ENCODE measurements at regions not wholly inside any gene's neighbourhood (a gene's known extent, or its start where the extent isn't known, plus 50 kb on each side); places are given as distances from the start of the nearest gene placed in this dataset.

- no peak for DNase-seq (ENCODE audit: low spot score)
These were observed 253.8 kb downstream of the TNS1 start for GRCh38 chr2:217749008-217749407.

GRCh38 chr2:217746808-217747207 lies 256.0 kb downstream of the TNS1 start:
- no peak for DNase-seq (ENCODE audit: low spot score)

- no peak for DNase-seq (ENCODE audit: low spot score)
These were observed 258.6 kb downstream of the TNS1 start for GRCh38 chr2:217743966-217744761.

GRCh38 chr2:217743407-217743806 lies 259.4 kb downstream of the TNS1 start:
- DNase-seq (ENCODE audit: low spot score), result no peak

- DNase-seq (ENCODE audit: low spot score), result no peak
These were observed 260.0 kb downstream of the TNS1 start for GRCh38 chr2:217742841-217743240.

- DNase-seq (ENCODE audit: low spot score), result no peak
These were observed 260.5 kb downstream of the TNS1 start for GRCh38 chr2:217742276-217742675.

- DNase-seq (ENCODE audit: low spot score), result no peak
These were observed 261.3 kb downstream of the TNS1 start for GRCh38 chr2:217741381-217741955.

- no peak for DNase-seq (ENCODE audit: low spot score)
These were observed 262.0 kb downstream of the TNS1 start for GRCh38 chr2:217740756-217741155.

GRCh38 chr2:217740178-217740577 lies 262.6 kb downstream of the TNS1 start:
- DNase-seq (ENCODE audit: low spot score), result no peak

- no peak for DNase-seq (ENCODE audit: low spot score)
These were observed 263.1 kb downstream of the TNS1 start for GRCh38 chr2:217739741-217740140.

- no peak for DNase-seq (ENCODE audit: low spot score)
These were observed 264.7 kb downstream of the TNS1 start for GRCh38 chr2:217738061-217738460.

- DNase-seq (ENCODE audit: low spot score), result no peak
These were observed 265.8 kb downstream of the TNS1 start for GRCh38 chr2:217736776-217737550.

GRCh38 chr2:217735899-217736298 lies 266.9 kb downstream of the TNS1 start:
- no peak for DNase-seq (ENCODE audit: low spot score)

GRCh38 chr2:217735034-217735433 lies 267.8 kb downstream of the TNS1 start:
- DNase-seq (ENCODE audit: low spot score), result no peak

GRCh38 chr2:217733461-217733860 lies 269.3 kb downstream of the TNS1 start:
- DNase-seq (ENCODE audit: low spot score), result no peak

GRCh38 chr2:217732992-217733391 lies 269.8 kb downstream of the TNS1 start:
- no peak for DNase-seq (ENCODE audit: low spot score)

GRCh38 chr2:217731805-217732204 lies 271.0 kb downstream of the TNS1 start:
- DNase-seq (ENCODE audit: low spot score), result no peak

GRCh38 chr2:217729421-217730053 lies 273.3 kb downstream of the TNS1 start:
- DNase-seq (ENCODE audit: low spot score), result no peak

- DNase-seq (ENCODE audit: low spot score), result no peak
These were observed 275.0 kb downstream of the TNS1 start for GRCh38 chr2:217727801-217728200.

- DNase-seq (ENCODE audit: low spot score), result no peak
These were observed 277.4 kb downstream of the TNS1 start for GRCh38 chr2:217725409-217725808.

- DNase-seq (ENCODE audit: low spot score), result no peak
These were observed 278.3 kb downstream of the TNS1 start for GRCh38 chr2:217724471-217724870.

- DNase-seq (ENCODE audit: low spot score), result no peak
These were observed 278.8 kb downstream of the TNS1 start for GRCh38 chr2:217723981-217724380.

Measured in RKO (cell line).